ENCODE measurements at regions not wholly inside any gene's neighbourhood (a gene's known extent, or its start where the extent isn't known, plus 50 kb on each side); places are given as distances from the start of the nearest gene placed in this dataset.

GRCh38 chr14:97780804-97781203 is 983.6 kb downstream of the VRK1 start:
- BruUV-seq (replicated peaks): no TSS peak
- ChIA-PET POLR2A (ENCODE audit: unreplicated experiment) (no interaction called here), CTCF (no interaction called here)
- Histone ChIP-seq H3K23ac (ENCODE audit: low read depth, low read length) (no peak overlapping the region), H4K20me1 (ENCODE audit: insufficient read depth, low read length) (no peaks in the 10 kb centered on the region), H4K5ac (ENCODE audit: low read depth, low read length) (no peak overlapping the region), H3K9me3 (ENCODE audit: control insufficient read depth, insufficient read depth, low read length) (peaks cover 25% of the 10 kb centered on the region), H2BK15ac (ENCODE audit: low read depth, low read length) (no peak overlapping the region), H2AFZ (replicated peaks; ENCODE audit: low read length, poor library complexity) (no peak overlapping the region), H3K4me2 (ENCODE audit: low read depth, low read length) (no peak overlapping the region), H3K14ac (replicated peaks; ENCODE audit: low read depth, low read length) (no peak overlapping the region), H3K36me3 (ENCODE audit: control insufficient read depth, insufficient read depth, low read length) (no peaks in the 10 kb centered on the region), H2BK5ac (ENCODE audit: low read depth, low read length, poor library complexity, severe bottlenecking) (no peak overlapping the region), H2BK120ac (ENCODE audit: low read depth, low read length) (no peak overlapping the region), H3K56ac (ENCODE audit: extremely low read depth, insufficient read depth, low read length) (no peak overlapping the region), H3K4me1 (ENCODE audit: control insufficient read depth, insufficient read depth, low read length) (no peaks in the 10 kb centered on the region), H2AK5ac (ENCODE audit: low read depth, low read length) (no peak overlapping the region), H3K4ac (ENCODE audit: low read depth, low read length) (no peak overlapping the region), H3K9ac (ENCODE audit: low read depth, low read length) (no peak overlapping the region), H3K79me1 (ENCODE audit: low read depth in 1 of 2, low read length in 2 of 2) (no peaks in the 10 kb centered on the region), H2BK20ac (ENCODE audit: low read depth, low read length) (no peak overlapping the region), H4K91ac (ENCODE audit: insufficient read depth, low read depth, low read length) (no peak overlapping the region), H2AK9ac (replicated peaks; ENCODE audit: low read depth, low read length, poor library complexity) (no peak overlapping the region), H3K4me3 (ENCODE audit: insufficient read depth, low read depth, low read length) (no peak overlapping the region), H4K8ac (ENCODE audit: low read depth in 2 of 2, low read length in 2 of 2) (no peak overlapping the region), H3K18ac (ENCODE audit: low read depth, low read length) (no peak overlapping the region), H3K27ac (ENCODE audit: insufficient read depth, low read length) (no peak overlapping the region), H3K27me3 (ENCODE audit: control insufficient read depth, insufficient read depth, low read length) (no peaks in the 10 kb centered on the region), H3K9me1 (ENCODE audit: insufficient read depth, low read length) (no peaks in the 10 kb centered on the region)
- intact Hi-C loops (cut with micrococcal nuclease) (no loop called here), dilution Hi-C loops (cut with HindIII; ENCODE audit: low sequenced_read_pairs, unreplicated experiment) (no loop called here), in situ Hi-C loops (cut with MboI; ENCODE audit: low sequenced_read_pairs) (no loop called here)
- DNase-seq (no peak), ATAC-seq (ENCODE audit: low read depth) (no peak)
- no CpG with 5 or more reads among the region's 5 CpGs for WGBS, 2 experiments (ENCODE audit: extremely low coverage in 2 of 2, insufficient read length in 1 of 2)
- TF ChIP-seq MXI1 (IDR thresholded peaks at IDR 0.05; ENCODE audit: borderline replicate concordance, low read depth, low read length) (no peak), CHD1 (IDR thresholded peaks at IDR 0.05; ENCODE audit: low read depth, low read length) (no peak), CTCF (conservative IDR thresholded peaks at IDR 0.05; ENCODE audit: low read depth, low read length) (no peak), RFX5 (IDR thresholded peaks at IDR 0.05; ENCODE audit: low read depth, low read length) (no peak), MAZ (IDR thresholded peaks at IDR 0.05; ENCODE audit: borderline replicate concordance, low read depth, low read length) (no peak), NFE2L2 (IDR thresholded peaks at IDR 0.05; ENCODE audit: low read depth, low read length) (no peak), ELK1 (IDR thresholded peaks at IDR 0.05; ENCODE audit: borderline replicate concordance, low read depth, low read length) (no peak), MAFK (IDR thresholded peaks at IDR 0.05; ENCODE audit: low read depth, low read length) (no peak), POLR2A (IDR thresholded peaks at IDR 0.05; ENCODE audit: low read depth, low read length) (no peak), RAD21 (IDR thresholded peaks at IDR 0.05; ENCODE audit: low read length) (no peak), RCOR1 (IDR thresholded peaks at IDR 0.05; ENCODE audit: insufficient replicate concordance, low read length) (no peak), BHLHE40 (IDR thresholded peaks at IDR 0.05; ENCODE audit: low read depth, low read length) (no peak), USF2 (IDR thresholded peaks at IDR 0.05; ENCODE audit: low read depth, low read length) (no peak), SMC3 (IDR thresholded peaks at IDR 0.05; ENCODE audit: low read depth, low read length) (no peak), CEBPB (IDR thresholded peaks at IDR 0.05; ENCODE audit: low read depth, low read length) (no peak)

All from IMR-90 (cell line).